ENCODE measurements at regions not wholly inside any gene's neighbourhood (a gene's known extent, or its start where the extent isn't known, plus 50 kb on each side); places are given as distances from the start of the nearest gene placed in this dataset.

DNA sequence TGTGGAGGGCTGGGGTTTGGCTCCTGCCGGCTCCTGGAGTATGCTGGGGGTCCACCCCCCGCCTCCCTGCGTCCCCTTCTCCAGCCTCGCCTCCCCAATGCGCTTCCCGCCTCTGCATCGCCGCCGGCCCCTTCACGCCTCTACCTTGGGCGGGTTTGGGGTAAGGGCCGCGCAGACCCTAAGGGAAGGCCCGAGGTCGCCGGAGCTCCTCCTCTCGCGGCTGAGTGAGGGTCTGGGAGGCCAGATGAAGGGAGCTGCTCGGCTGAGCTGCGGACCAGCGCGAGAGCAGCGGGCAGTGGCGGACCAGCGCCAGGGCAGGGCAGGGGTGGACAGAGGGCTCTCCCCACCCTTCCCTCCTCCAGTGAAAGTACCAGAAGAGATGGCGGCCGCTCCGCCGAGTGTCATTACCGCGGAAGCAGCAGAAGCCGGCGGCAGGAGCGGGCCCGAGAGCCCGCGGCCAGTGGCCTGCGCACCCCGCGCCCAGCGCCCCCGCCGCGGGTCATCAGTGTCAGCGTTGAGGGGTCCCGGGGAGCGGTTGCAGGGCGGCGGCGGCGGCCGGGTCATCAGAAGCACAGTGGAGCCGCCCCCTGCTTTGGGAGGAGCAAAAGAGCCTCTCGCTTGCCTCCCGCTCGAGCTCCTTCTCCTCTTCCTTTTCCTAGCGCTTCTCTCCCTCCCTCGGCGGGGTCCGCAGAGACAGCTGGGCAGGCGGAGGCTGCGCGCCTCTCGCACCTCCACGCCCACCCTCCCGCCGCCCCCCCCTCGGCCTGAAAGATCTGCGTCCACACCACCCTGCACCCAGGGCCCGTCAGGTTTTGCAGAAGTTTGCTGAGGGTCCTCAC, 255.6 kb upstream of the CADM1 start:
- TF ChIP-seq, protein P1, sequence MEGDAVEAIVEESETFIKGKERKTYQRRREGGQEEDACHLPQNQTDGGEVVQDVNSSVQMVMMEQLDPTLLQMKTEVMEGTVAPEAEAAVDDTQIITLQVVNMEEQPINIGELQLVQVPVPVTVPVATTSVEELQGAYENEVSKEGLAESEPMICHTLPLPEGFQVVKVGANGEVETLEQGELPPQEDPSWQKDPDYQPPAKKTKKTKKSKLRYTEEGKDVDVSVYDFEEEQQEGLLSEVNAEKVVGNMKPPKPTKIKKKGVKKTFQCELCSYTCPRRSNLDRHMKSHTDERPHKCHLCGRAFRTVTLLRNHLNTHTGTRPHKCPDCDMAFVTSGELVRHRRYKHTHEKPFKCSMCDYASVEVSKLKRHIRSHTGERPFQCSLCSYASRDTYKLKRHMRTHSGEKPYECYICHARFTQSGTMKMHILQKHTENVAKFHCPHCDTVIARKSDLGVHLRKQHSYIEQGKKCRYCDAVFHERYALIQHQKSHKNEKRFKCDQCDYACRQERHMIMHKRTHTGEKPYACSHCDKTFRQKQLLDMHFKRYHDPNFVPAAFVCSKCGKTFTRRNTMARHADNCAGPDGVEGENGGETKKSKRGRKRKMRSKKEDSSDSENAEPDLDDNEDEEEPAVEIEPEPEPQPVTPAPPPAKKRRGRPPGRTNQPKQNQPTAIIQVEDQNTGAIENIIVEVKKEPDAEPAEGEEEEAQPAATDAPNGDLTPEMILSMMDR (IDR thresholded peaks at IDR 0.05; ENCODE audit: low read depth, low read length, missing input control) = no peak
- TF ChIP-seq RAD21 (IDR thresholded peaks at IDR 0.05) (no peak), JUND (IDR thresholded peaks at IDR 0.05) (no peak), EGR1 (IDR thresholded peaks at IDR 0.05; ENCODE audit: low read depth in 2 of 2) (no peak), YY1 (IDR thresholded peaks at IDR 0.05) (no peak), GABPA (IDR thresholded peaks at IDR 0.05 in 1 of 2, conservative IDR thresholded peaks at IDR 0.05 in 1 of 2) (no peak), FOXA1 (IDR thresholded peaks at IDR 0.05) (no peak), MAX (IDR thresholded peaks at IDR 0.05) (no peak), ZBTB33 (IDR thresholded peaks at IDR 0.05) (no peak)
- TF ChIP-seq, protein P2, sequence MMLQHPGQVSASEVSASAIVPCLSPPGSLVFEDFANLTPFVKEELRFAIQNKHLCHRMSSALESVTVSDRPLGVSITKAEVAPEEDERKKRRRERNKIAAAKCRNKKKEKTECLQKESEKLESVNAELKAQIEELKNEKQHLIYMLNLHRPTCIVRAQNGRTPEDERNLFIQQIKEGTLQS (IDR thresholded peaks at IDR 0.05) = no peak
